Uterus (tissue), 2 donors: ENCODE measurements at regions not wholly inside any gene's neighbourhood (a gene's known extent, or its start where the extent isn't known, plus 50 kb on each side); places are given as distances from the start of the nearest gene placed in this dataset.

ENCODE experiments used
- POLR2A ChIP-seq, 2 donors: fragments of 450-650 bp; IDR thresholded peaks; one replicate each; pipeline ENCODE4 v1.6.1; 2016; ENCODE audit warnings: antibody characterized with exemption in 2 of 2, mild to moderate bottlenecking in 1 of 2, moderate library complexity in 1 of 2
- TF ChIP-seq, protein P1 (sequence below), 4 experiments: fragments of 200-600 bp in 2 of 4; fragments of 450-650 bp in 2 of 4; sonication (generic) in 2 of 4; IDR thresholded peaks; one replicate each; pipeline ENCODE4 v1.5.1; 2016 to 2019; ENCODE audit warnings: antibody characterized with exemption in 4 of 4, mild to moderate bottlenecking in 2 of 4, moderate library complexity in 1 of 4

DNA sequence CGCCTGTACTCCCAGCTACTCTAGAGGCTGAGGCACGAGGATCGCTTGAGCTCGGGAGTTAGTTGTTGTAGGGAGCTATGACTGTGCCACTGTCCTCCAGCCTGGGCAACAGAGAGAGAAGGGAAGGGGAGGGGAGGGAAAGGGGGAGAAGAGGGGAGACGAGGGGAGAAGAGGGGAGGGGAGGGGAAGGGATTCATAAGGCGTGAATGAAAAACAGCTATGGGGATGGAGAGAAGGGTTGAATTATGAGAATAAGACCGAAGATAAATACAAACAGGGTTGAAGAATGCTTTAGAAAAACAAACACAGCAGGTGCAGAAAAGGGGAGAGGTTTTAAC, 106.0 kb downstream of the TRIM27 start:
- TF ChIP-seq, protein P1, sequence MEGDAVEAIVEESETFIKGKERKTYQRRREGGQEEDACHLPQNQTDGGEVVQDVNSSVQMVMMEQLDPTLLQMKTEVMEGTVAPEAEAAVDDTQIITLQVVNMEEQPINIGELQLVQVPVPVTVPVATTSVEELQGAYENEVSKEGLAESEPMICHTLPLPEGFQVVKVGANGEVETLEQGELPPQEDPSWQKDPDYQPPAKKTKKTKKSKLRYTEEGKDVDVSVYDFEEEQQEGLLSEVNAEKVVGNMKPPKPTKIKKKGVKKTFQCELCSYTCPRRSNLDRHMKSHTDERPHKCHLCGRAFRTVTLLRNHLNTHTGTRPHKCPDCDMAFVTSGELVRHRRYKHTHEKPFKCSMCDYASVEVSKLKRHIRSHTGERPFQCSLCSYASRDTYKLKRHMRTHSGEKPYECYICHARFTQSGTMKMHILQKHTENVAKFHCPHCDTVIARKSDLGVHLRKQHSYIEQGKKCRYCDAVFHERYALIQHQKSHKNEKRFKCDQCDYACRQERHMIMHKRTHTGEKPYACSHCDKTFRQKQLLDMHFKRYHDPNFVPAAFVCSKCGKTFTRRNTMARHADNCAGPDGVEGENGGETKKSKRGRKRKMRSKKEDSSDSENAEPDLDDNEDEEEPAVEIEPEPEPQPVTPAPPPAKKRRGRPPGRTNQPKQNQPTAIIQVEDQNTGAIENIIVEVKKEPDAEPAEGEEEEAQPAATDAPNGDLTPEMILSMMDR (IDR thresholded peaks at IDR 0.05): no peak
- no peak for TF ChIP-seq POLR2A (IDR thresholded peaks at IDR 0.05)
